ENCODE measurements at regions not wholly inside any gene's neighbourhood (a gene's known extent, or its start where the extent isn't known, plus 50 kb on each side); places are given as distances from the start of the nearest gene placed in this dataset.

DNA sequence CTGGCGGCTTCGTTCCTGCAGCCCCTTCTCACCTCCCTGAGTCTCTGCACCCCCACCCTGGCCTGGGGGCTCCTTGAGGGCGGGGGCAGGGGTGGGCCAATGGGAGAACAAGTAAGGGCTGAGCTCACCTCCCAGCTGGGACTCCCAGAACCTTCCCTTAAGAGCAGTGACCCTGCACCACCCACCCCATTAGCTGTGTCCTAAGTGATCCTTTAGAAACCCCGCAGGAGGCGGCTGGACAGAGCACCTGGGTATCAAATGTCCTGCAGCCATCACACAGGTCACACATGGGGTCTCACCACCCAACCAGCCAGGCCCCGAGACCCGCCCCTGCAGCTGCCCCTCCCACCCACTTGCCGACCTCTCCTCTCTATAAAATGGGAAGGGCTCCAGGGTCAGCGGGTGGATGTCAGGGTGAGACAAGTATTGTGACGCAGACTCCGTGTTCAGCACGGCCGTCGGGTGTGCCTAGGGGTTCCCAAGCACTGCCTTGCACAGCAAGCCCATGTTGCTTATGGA lies 151.2 kb upstream of the C14orf180 start:
- no peak overlapping the region for H4K91ac ChIP-seq (ENCODE audit: low read depth, low read length)
- H2AK5ac ChIP-seq (ENCODE audit: low read length): no peak overlapping the region
- no peak overlapping the region for H2AFZ ChIP-seq (ENCODE audit: insufficient read depth, low read length, poor library complexity)
- H2BK12ac ChIP-seq (ENCODE audit: low read length): no peak overlapping the region
- H3K9ac ChIP-seq (ENCODE audit: low read length): no peak overlapping the region
- H3K18ac ChIP-seq (ENCODE audit: low read length): no peak overlapping the region
- H3K79me1 ChIP-seq (ENCODE audit: low read length): no peaks in the 10 kb centered on the region
- peaks cover 4% of the 10 kb centered on the region for H3K9me3 ChIP-seq (ENCODE audit: insufficient read depth, low read depth, low read length)
- no peak overlapping the region for H4K12ac ChIP-seq (ENCODE audit: low read depth, low read length)
- DNase-seq: no peak
- no peak overlapping the region for H3K14ac ChIP-seq (ENCODE audit: low read length)
- no peaks in the 10 kb centered on the region for H3K79me2 ChIP-seq (ENCODE audit: control insufficient read depth, insufficient read depth, low read length, poor library complexity)
- no peak overlapping the region for H4K8ac ChIP-seq (ENCODE audit: low read depth, low read length)
- no peak overlapping the region for H2BK120ac ChIP-seq (ENCODE audit: insufficient read depth, low read length, poor library complexity)
- H3K4me3 ChIP-seq (ENCODE audit: low read depth, low read length): no peak overlapping the region
- H3K4ac ChIP-seq (ENCODE audit: low read depth, low read length): no peak overlapping the region
- H3K4me1 ChIP-seq (ENCODE audit: control insufficient read depth in 1 of 2, insufficient read depth in 2 of 2, low read length in 2 of 2): no peaks in the 10 kb centered on the region
- no peak overlapping the region for H3K4me2 ChIP-seq (ENCODE audit: low read length)
- H2BK5ac ChIP-seq (ENCODE audit: low read depth, low read length, poor library complexity): no peak overlapping the region
- no CpG with 5 or more reads among the region's 14 CpGs for WGBS (ENCODE audit: extremely low coverage, insufficient coverage, insufficient read length)
- H3K27me3 ChIP-seq (ENCODE audit: insufficient read depth, low read length): no peaks in the 10 kb centered on the region
- no peaks in the 10 kb centered on the region for H3K36me3 ChIP-seq (ENCODE audit: control insufficient read depth in 1 of 2, insufficient read depth in 2 of 2, low read length in 2 of 2)
- H3K23ac ChIP-seq (ENCODE audit: low read length): no peak overlapping the region
- H3K27ac ChIP-seq (ENCODE audit: low read depth, low read length): no peak overlapping the region

DNA sequence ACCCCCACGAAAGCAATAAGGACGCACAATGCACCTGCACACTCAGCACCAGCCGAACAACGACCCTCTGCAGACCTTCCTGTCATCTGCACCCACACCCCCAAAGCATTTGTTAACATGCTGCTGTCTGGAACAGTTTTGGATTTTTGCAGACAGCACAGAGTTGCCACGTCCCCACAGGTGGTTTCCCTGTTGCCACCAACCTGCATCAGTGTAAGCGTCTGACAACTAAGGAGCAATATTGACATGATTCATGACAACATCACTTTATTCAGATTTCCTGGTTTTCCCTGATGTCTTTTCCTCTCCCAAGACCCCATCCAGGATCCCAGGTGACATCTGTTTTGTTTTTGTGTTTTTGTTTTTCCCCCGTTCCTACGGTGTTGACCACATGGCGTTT lies 150.7 kb upstream of the C14orf180 start:
- H3K9ac ChIP-seq (ENCODE audit: low read length): no peak overlapping the region
- H3K36me3 ChIP-seq (ENCODE audit: control insufficient read depth in 1 of 2, insufficient read depth in 2 of 2, low read length in 2 of 2): no peaks in the 10 kb centered on the region
- H3K23ac ChIP-seq (ENCODE audit: low read length): no peak overlapping the region
- no peak overlapping the region for H2AK5ac ChIP-seq (ENCODE audit: low read length)
- no peak overlapping the region for H3K4me3 ChIP-seq (ENCODE audit: low read depth, low read length)
- no peaks in the 10 kb centered on the region for H3K79me1 ChIP-seq (ENCODE audit: low read length)
- no peak overlapping the region for H3K14ac ChIP-seq (ENCODE audit: low read length)
- no peak overlapping the region for H2AFZ ChIP-seq (ENCODE audit: insufficient read depth, low read length, poor library complexity)
- no peak overlapping the region for H3K4me2 ChIP-seq (ENCODE audit: low read length)
- no peaks in the 10 kb centered on the region for H3K27me3 ChIP-seq (ENCODE audit: insufficient read depth, low read length)
- WGBS (ENCODE audit: extremely low coverage, insufficient coverage, insufficient read length): no CpG with 5 or more reads among the region's 9 CpGs
- H4K12ac ChIP-seq (ENCODE audit: low read depth, low read length): no peak overlapping the region
- no peak overlapping the region for H2BK120ac ChIP-seq (ENCODE audit: insufficient read depth, low read length, poor library complexity)
- H3K18ac ChIP-seq (ENCODE audit: low read length): no peak overlapping the region
- no peak overlapping the region for H3K27ac ChIP-seq (ENCODE audit: low read depth, low read length)
- no peak overlapping the region for H4K91ac ChIP-seq (ENCODE audit: low read depth, low read length)
- no peak overlapping the region for H2BK12ac ChIP-seq (ENCODE audit: low read length)
- H2BK5ac ChIP-seq (ENCODE audit: low read depth, low read length, poor library complexity): no peak overlapping the region
- no peak for DNase-seq
- H3K79me2 ChIP-seq (ENCODE audit: control insufficient read depth, insufficient read depth, low read length, poor library complexity): no peaks in the 10 kb centered on the region
- no peaks in the 10 kb centered on the region for H3K4me1 ChIP-seq (ENCODE audit: control insufficient read depth in 1 of 2, insufficient read depth in 2 of 2, low read length in 2 of 2)
- no peak overlapping the region for H3K4ac ChIP-seq (ENCODE audit: low read depth, low read length)
- no peak overlapping the region for H4K8ac ChIP-seq (ENCODE audit: low read depth, low read length)
- peaks cover 4% of the 10 kb centered on the region for H3K9me3 ChIP-seq (ENCODE audit: insufficient read depth, low read depth, low read length)

DNA sequence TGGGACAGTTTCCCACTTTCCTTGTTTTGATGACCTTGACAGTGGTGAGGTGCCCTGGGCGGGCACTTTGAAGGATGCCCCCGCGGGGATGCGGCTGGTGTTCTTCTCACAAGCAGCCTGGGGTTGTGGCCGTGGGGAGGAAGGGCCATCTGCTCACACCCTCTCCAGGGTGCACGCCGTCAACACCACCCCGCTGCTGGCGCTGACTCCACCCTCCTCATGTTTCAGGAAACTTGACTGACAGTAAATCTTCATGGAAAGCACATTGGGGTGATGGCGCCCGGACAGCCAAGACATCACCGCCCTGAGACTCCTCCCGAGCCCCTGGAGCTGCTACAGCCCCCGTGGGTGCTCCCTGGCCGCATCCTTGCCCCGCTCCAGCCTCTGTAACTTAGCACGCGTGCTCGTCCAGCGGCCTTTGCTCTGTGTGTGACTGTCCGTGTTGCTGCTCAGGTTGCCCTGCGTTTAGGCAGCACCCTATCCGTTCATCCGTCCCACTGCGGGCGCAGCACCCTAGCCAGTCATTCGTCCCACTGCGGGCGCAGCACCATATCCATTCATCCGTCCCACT lies 150.2 kb upstream of the C14orf180 start:
- no peaks in the 10 kb centered on the region for H3K79me2 ChIP-seq (ENCODE audit: control insufficient read depth, insufficient read depth, low read length, poor library complexity)
- WGBS (ENCODE audit: extremely low coverage, insufficient coverage, insufficient read length): no CpG with 5 or more reads among the region's 30 CpGs

DNA sequence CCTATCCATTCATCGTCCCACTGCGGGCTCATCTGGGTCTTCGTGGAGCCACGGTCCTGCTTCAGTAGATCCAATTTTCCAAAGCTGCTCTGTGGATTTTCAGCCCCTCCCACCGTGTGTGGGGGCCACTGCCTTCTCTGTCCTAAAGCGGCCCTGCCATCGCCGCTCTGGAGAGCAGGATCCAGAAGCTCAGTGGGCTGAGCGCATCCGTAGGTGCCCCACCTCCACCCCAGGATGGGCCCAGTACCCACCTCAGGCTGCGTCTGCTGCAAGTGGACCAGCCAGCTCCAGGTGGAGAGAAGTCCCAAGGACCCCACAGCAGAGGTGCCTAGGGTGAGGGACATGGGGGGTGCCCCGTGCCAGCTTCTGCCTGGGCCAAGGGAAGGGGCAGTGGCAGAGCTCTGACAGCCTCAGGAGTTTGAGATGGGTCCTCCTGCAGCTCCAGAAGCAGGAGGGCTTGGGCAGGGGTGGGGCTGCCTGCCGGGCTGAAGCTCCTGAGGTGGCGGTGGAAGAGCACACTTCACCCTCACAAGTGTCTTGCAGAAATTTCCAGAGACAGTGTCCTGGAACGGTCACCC lies 148.1 kb upstream of the C14orf180 start:
- Histone ChIP-seq H3K9ac (ENCODE audit: low read length) (no peak overlapping the region), H3K79me2 (ENCODE audit: control insufficient read depth, insufficient read depth, low read length, poor library complexity) (no peaks in the 10 kb centered on the region), H4K91ac (ENCODE audit: low read depth, low read length) (no peak overlapping the region), H3K14ac (ENCODE audit: low read length) (no peak overlapping the region), H3K36me3 (ENCODE audit: control insufficient read depth in 1 of 2, insufficient read depth in 2 of 2, low read length in 2 of 2) (no peaks in the 10 kb centered on the region), H4K8ac (ENCODE audit: low read depth, low read length) (no peak overlapping the region), H3K4ac (ENCODE audit: low read depth, low read length) (no peak overlapping the region), H2AK5ac (ENCODE audit: low read length) (no peak overlapping the region), H3K79me1 (ENCODE audit: low read length) (no peaks in the 10 kb centered on the region), H3K27ac (ENCODE audit: low read depth, low read length) (no peak overlapping the region), H3K27me3 (ENCODE audit: insufficient read depth, low read length) (no peaks in the 10 kb centered on the region), H3K9me3 (ENCODE audit: insufficient read depth, low read depth, low read length) (peaks cover 2% of the 10 kb centered on the region), H3K4me1 (ENCODE audit: control insufficient read depth in 1 of 2, insufficient read depth in 2 of 2, low read length in 2 of 2) (peaks cover 4 to 5% of the 10 kb centered on the region in 2 experiments), H2AFZ (ENCODE audit: insufficient read depth, low read length, poor library complexity) (no peak overlapping the region), H4K12ac (ENCODE audit: low read depth, low read length) (no peak overlapping the region), H3K23ac (ENCODE audit: low read length) (no peak overlapping the region), H3K4me2 (ENCODE audit: low read length) (no peak overlapping the region), H3K18ac (ENCODE audit: low read length) (no peak overlapping the region), H2BK12ac (ENCODE audit: low read length) (no peak overlapping the region), H2BK5ac (ENCODE audit: low read depth, low read length, poor library complexity) (no peak overlapping the region), H2BK120ac (ENCODE audit: insufficient read depth, low read length, poor library complexity) (no peak overlapping the region), H3K4me3 (ENCODE audit: low read depth, low read length) (no peak overlapping the region)
- WGBS (ENCODE audit: extremely low coverage, insufficient coverage, insufficient read length): no CpG with 5 or more reads among the region's 15 CpGs
- DNase-seq: no peak

More for the DNA sequence above, 150.2 kb upstream of the C14orf180 start:
- no peak overlapping the region for H3K4me2 ChIP-seq (ENCODE audit: low read length)
- no peak overlapping the region for H2BK12ac ChIP-seq (ENCODE audit: low read length)
- no peak overlapping the region for H2BK120ac ChIP-seq (ENCODE audit: insufficient read depth, low read length, poor library complexity)
- peaks cover 4% of the 10 kb centered on the region for H3K9me3 ChIP-seq (ENCODE audit: insufficient read depth, low read depth, low read length)
- no peak overlapping the region for H3K23ac ChIP-seq (ENCODE audit: low read length)
- no peak overlapping the region for H4K12ac ChIP-seq (ENCODE audit: low read depth, low read length)
- H3K9ac ChIP-seq (ENCODE audit: low read length): no peak overlapping the region
- no peak overlapping the region for H3K27ac ChIP-seq (ENCODE audit: low read depth, low read length)
- H3K14ac ChIP-seq (ENCODE audit: low read length): no peak overlapping the region
- H3K4me1 ChIP-seq (ENCODE audit: control insufficient read depth in 1 of 2, insufficient read depth in 2 of 2, low read length in 2 of 2): no peaks in the 10 kb centered on the region
- no peak overlapping the region for H3K18ac ChIP-seq (ENCODE audit: low read length)
- no peak overlapping the region for H2AK5ac ChIP-seq (ENCODE audit: low read length)
- no peak overlapping the region for H4K8ac ChIP-seq (ENCODE audit: low read depth, low read length)
- H2BK5ac ChIP-seq (ENCODE audit: low read depth, low read length, poor library complexity): no peak overlapping the region
- H3K27me3 ChIP-seq (ENCODE audit: insufficient read depth, low read length): no peaks in the 10 kb centered on the region
- H3K4ac ChIP-seq (ENCODE audit: low read depth, low read length): no peak overlapping the region
- H3K4me3 ChIP-seq (ENCODE audit: low read depth, low read length): no peak overlapping the region
- no peaks in the 10 kb centered on the region for H3K79me1 ChIP-seq (ENCODE audit: low read length)
- H4K91ac ChIP-seq (ENCODE audit: low read depth, low read length): no peak overlapping the region
- DNase-seq: no peak
- no peaks in the 10 kb centered on the region for H3K36me3 ChIP-seq (ENCODE audit: control insufficient read depth in 1 of 2, insufficient read depth in 2 of 2, low read length in 2 of 2)
- H2AFZ ChIP-seq (ENCODE audit: insufficient read depth, low read length, poor library complexity): no peak overlapping the region
